ENCODE measurements at regions not wholly inside any gene's neighbourhood (a gene's known extent, or its start where the extent isn't known, plus 50 kb on each side); places are given as distances from the start of the nearest gene placed in this dataset.

GRCh38 chr5:68587171-68587570 lies 371.6 kb downstream of the PIK3R1 start:
- Histone ChIP-seq H3K27ac (no peak overlapping the region), H3K9me3 (no peaks in the 10 kb centered on the region), H3K4me3 (no peak overlapping the region), H3K4me1 (no peaks in the 10 kb centered on the region), H3K27me3 (no peaks in the 10 kb centered on the region), H3K36me3 (no peaks in the 10 kb centered on the region)
- DNase-seq: no peak
- in situ Hi-C loops (cut with MboI; ENCODE audit: low pct_ligation_motif_present in 1 of 4, low pct_unique_long_range_greater_than_20kb in 1 of 4, low sequenced_read_pairs in 3 of 4) (no loop called here), intact Hi-C loops (cut with DNase I; ENCODE audit: low total_unique reads) (no loop called here)
- no peak for TF ChIP-seq EP300 (IDR thresholded peaks at IDR 0.05; ENCODE audit: low read depth)
- no peak for TF ChIP-seq POLR2A (IDR thresholded peaks at IDR 0.05)
- TF ChIP-seq POLR2AphosphoS5 (IDR thresholded peaks at IDR 0.05): no peak
- TF ChIP-seq, protein P1, sequence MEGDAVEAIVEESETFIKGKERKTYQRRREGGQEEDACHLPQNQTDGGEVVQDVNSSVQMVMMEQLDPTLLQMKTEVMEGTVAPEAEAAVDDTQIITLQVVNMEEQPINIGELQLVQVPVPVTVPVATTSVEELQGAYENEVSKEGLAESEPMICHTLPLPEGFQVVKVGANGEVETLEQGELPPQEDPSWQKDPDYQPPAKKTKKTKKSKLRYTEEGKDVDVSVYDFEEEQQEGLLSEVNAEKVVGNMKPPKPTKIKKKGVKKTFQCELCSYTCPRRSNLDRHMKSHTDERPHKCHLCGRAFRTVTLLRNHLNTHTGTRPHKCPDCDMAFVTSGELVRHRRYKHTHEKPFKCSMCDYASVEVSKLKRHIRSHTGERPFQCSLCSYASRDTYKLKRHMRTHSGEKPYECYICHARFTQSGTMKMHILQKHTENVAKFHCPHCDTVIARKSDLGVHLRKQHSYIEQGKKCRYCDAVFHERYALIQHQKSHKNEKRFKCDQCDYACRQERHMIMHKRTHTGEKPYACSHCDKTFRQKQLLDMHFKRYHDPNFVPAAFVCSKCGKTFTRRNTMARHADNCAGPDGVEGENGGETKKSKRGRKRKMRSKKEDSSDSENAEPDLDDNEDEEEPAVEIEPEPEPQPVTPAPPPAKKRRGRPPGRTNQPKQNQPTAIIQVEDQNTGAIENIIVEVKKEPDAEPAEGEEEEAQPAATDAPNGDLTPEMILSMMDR (IDR thresholded peaks at IDR 0.05): no peak

DNA sequence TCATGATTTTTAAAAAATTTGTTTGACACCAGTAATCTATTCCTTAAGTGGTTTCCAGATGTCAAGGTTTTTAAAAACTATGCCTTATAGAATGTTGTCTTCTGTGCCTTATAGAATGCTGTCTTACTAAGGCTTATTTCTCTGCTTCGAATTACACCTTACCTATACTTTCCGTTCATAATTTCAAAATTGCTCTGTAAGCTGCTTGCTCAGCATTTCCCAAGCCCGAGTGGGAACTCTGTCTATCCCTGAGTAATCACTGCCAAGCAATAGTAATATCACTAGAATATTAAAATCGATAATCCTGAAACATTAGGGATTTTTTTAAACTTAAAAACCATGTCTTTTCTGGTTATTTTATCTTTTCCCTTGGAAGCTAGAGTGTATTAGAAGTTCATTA lies 376.3 kb downstream of the PIK3R1 start:
- TF ChIP-seq EP300 (IDR thresholded peaks at IDR 0.05; ENCODE audit: low read depth) (no peak), POLR2AphosphoS5 (IDR thresholded peaks at IDR 0.05) (no peak), POLR2A (IDR thresholded peaks at IDR 0.05) (no peak)
- TF ChIP-seq, protein P1 (IDR thresholded peaks at IDR 0.05): no peak
- intact Hi-C loops (cut with DNase I; ENCODE audit: low total_unique reads): no loop called here
- in situ Hi-C loops (cut with MboI; ENCODE audit: low pct_ligation_motif_present in 1 of 4, low pct_unique_long_range_greater_than_20kb in 1 of 4, low sequenced_read_pairs in 3 of 4): no loop called here

DNA sequence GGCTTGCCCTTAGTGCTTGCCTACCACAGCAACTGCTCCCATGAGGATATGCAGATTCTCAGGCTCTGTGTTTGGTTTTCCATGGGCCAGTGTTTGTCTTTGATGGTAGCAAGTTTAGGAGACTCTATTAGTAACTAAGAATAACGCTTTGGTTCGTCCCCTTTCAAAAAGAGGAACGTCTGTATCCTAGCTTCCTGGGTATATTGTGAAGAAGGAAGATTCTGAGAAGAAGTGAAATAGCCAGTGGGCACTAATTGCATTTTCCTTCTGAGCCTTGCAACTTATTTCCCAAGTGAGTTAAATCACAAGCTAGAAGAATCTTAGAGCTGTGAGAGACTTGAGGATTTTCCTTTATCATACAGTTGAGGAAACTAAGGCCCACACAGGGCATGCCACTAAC lies 376.8 kb downstream of the PIK3R1 start:
- in situ Hi-C loops (cut with MboI; ENCODE audit: low pct_ligation_motif_present in 1 of 4, low pct_unique_long_range_greater_than_20kb in 1 of 4, low sequenced_read_pairs in 3 of 4): no loop called here
- TF ChIP-seq POLR2A (IDR thresholded peaks at IDR 0.05) (no peak), POLR2AphosphoS5 (IDR thresholded peaks at IDR 0.05) (no peak), EP300 (IDR thresholded peaks at IDR 0.05; ENCODE audit: low read depth) (no peak)
- TF ChIP-seq, protein P1 (IDR thresholded peaks at IDR 0.05): no peak
- 76 to 85% methylated on average over 3 of the region's 3 CpGs for WGBS, 2 donors (ENCODE audit: low coverage in 1 of 2)
- DNase-seq: no peak
- Histone ChIP-seq H3K27ac (no peak overlapping the region), H3K9me3 (no peaks in the 10 kb centered on the region), H3K4me1 (no peaks in the 10 kb centered on the region), H3K36me3 (no peaks in the 10 kb centered on the region), H3K4me3 (no peak overlapping the region), H3K27me3 (no peaks in the 10 kb centered on the region)
- intact Hi-C loops (cut with DNase I; ENCODE audit: low total_unique reads): no loop called here

More for the DNA sequence above, 376.3 kb downstream of the PIK3R1 start:
- Histone ChIP-seq H3K27ac (no peak overlapping the region), H3K9me3 (no peaks in the 10 kb centered on the region), H3K4me3 (no peak overlapping the region), H3K36me3 (no peaks in the 10 kb centered on the region), H3K27me3 (no peaks in the 10 kb centered on the region), H3K4me1 (no peaks in the 10 kb centered on the region)
- no peak for DNase-seq
- 90 to 91% methylated on average over 4 of the region's 4 CpGs for whole genome bisulfite sequencing, 2 donors (ENCODE audit: low coverage in 1 of 2)

DNA sequence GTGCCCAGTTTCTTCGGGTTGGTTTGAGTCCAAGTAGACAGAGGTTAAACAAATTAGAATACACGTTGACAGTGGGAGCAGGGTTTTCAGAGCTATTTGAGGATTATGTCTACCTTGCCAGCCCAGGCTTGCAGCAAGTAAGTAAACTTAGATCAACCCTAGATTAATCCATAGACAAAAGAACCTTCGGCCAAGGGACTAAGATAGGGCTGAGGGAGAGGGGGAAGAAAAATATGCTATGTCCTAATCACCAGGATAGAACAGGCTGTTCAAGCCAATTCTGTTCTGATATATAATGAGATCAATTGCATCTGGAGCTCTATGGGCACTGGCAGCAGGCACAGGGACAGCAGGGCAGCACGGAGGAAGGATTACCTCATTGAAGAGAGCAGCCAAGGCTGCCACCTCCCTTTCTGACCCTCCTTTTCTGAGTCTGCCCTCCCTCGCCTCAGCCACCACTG lies 377.7 kb downstream of the PIK3R1 start:
- DNase-seq: no peak
- WGBS, 2 donors (ENCODE audit: low coverage in 1 of 2): 66 to 67% methylated on average over 3 to 5 of the region's 5 CpGs
- intact Hi-C loops (cut with DNase I; ENCODE audit: low total_unique reads): no loop called here
- TF ChIP-seq POLR2A (IDR thresholded peaks at IDR 0.05) (no peak), EP300 (IDR thresholded peaks at IDR 0.05; ENCODE audit: low read depth) (no peak), POLR2AphosphoS5 (IDR thresholded peaks at IDR 0.05) (no peak)
- TF ChIP-seq, protein P1 (IDR thresholded peaks at IDR 0.05): no peak
- no peaks in the 10 kb centered on the region for H3K27me3 ChIP-seq
- no peak overlapping the region for H3K4me3 ChIP-seq
- in situ Hi-C loops (cut with MboI; ENCODE audit: low pct_ligation_motif_present in 1 of 4, low pct_unique_long_range_greater_than_20kb in 1 of 4, low sequenced_read_pairs in 3 of 4): no loop called here
- H3K4me1 ChIP-seq: no peaks in the 10 kb centered on the region
- no peaks in the 10 kb centered on the region for H3K36me3 ChIP-seq
- H3K9me3 ChIP-seq: no peaks in the 10 kb centered on the region
- no peak overlapping the region for H3K27ac ChIP-seq

Data from transverse colon (tissue), 4 donors.